Non-pigmented ciliary epithelial cell (primary cell): ENCODE measurements at regions not wholly inside any gene's neighbourhood (a gene's known extent, or its start where the extent isn't known, plus 50 kb on each side); places are given as distances from the start of the nearest gene placed in this dataset.
"Not testable (repeated sequence)": the region's sequence is repeated elsewhere in the genome, so short reads cannot be mapped to it uniquely, and the experiment has no call there.

ENCODE experiments used
- DNase-seq: peaks from one replicate; pipeline ENCODE4 v3.0.0-alpha.2; 2010; ENCODE audit warnings: low read depth

DNA sequence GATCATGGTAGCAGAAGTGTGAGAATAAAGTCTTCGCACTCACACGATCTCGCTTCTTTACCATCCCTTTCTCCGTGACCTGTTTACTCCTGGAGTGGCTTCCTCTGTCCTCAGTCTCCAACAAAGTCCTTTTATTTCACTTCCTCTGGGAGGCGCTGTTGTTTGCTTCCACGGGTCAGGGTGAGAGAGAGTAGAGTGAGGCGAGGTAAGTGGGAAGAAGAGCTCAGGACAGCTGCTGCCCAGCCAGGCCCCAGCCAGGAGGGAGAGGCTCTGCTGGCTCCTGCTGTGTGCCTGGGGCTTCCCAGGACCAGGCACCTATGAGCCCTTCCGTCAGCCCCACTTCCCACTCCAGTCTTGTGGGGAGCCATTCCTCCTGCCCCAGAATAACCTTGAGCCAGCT, 242.1 kb downstream of the FGF9 start:
- no peak for DNase-seq

DNA sequence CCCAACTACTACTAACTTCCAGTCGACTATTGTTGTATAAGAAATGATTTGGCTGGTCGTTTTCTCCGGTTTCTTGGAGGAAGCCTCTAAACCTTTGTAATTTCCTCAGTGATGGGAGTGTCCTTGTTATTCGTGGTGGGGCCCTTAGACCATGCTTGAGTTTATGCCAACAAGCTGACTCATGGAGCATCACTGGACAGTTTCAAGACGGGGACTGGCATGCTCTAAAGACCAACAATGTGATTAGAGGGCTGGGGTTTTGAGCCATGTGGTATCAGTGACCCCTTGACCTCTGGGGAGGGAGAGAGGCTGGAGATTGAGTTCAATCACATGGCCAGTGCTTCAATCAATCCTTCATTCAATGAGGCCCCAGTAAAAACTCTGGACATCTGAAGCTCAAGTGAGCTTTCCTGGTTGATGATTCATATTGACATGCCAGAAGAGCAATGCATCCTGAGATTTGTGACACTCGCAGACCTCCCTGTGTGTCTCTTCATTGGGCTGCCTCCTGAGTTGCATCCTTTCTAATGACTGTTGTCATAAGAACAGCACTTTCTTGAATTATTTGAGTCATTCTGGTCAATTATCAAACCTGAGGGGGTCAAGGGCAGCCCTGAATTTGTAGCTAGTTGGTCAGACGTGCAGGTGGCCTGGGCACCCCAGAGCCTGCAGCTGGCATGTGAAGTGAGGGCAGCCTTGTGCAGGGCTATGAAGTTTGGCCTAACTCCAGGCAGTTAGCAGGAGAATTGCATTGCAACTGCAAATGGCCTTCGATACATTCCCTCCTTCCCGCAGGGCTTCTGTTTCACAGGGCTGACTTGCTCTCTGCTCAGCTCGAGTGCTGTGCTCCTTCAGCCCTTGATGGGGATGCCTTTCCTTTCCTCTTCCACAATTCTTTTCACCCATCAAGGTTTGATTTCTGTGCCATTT, 246.5 kb downstream of the FGF9 start:
- no peak for DNase-seq

DNA sequence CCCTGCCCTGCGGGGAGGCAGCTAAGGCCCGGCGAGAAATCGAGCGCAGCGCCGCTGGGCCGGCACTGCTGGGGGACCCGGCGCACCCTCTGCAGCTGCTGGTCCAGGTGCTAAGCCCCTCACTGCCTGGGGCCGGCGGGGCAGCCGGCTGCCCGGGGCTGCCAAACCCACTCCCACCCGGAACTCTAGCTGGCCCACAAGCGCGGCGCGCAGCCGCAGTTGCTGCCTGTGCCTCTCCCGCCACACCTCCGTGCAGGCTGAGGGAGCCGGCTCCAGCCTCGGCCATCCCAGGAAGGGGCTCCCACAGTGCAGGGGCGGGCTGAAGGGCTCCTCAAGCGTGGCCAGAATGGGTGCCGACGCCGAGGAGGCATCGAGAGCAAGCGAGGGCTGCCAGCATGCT, 249.9 kb downstream of the FGF9 start:
- DNase-seq, result not testable (repeated sequence)

DNA sequence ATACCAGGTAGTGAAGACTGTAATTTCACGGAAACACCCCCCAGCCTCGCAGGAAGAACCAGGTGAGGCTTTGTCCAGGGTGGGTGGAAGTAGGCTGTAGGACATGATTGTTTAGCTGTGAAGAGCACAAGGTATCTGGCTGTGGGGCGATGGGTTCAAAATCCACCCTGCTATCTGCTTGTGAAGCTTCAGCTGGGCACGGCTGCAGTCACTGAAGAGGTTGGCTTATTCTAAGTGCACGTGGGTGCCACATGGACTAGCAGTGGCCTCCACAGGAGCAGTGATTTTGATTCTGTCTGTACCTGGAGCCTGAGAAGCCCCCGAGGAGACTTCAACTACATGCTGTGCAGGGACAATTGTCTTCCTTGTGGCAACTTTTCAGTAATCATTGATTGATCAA, 254.1 kb downstream of the FGF9 start:
- no peak for DNase-seq

DNA sequence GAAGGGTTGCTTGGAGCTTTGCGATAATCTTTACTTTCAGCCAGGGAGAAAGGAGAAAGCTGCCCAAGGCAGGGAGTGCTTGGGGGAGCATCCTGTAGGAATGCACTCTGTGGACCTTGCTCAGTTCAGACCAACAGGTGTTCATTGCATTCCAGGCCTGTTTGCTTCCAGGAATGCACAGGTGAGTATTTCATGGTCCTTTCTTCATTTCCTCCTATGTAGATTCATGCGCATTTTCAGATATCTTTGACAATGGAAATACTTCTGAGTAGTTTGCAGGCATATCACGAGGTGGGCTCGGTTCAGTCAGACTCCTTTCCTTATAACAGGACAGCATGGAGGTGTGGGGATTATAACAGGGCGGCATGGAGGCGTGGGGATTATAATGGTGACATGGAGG, 254.8 kb downstream of the FGF9 start:
- DNase-seq, result no peak

DNA sequence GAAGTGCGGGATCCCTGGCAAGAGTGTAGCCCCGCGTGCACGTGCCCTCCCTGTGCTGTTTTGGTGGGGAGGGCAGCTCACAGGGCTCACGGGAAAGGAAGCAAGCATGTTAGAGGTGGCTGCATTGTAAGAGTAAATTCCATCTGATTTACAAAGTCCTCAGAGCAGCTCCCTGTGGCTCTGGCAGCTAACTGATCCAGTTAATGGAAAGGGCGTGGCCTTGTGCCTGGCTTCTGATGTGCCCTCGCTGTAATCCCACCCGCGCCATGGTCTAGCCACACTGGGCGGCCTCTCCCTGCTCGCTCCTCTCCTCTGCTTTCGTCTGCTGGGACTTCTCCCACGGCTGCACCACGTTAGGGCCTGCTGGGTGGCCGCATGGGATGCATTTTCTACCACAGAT, 258.5 kb downstream of the FGF9 start:
- no peak for DNase-seq

DNA sequence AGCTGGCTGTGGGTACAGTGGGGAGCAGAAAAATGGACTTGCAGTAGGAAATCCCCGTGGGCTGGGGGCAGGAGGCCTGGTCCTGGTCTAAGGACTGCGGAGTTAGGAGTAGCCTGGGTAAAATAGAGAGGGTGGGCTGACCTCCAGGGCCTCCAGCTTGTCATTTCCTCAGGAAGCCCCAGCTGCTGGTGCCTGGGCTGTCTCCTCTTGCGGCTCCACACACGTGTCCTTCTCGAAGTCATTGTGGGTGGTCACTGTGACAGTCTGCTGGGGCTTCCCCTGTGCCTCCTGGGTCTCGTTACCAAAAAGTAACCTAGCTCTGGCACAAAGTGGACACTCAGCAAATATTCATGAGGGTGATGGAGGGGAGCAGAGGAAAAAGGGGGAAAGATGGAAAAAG, 259.7 kb downstream of the FGF9 start:
- DNase-seq, result no peak

DNA sequence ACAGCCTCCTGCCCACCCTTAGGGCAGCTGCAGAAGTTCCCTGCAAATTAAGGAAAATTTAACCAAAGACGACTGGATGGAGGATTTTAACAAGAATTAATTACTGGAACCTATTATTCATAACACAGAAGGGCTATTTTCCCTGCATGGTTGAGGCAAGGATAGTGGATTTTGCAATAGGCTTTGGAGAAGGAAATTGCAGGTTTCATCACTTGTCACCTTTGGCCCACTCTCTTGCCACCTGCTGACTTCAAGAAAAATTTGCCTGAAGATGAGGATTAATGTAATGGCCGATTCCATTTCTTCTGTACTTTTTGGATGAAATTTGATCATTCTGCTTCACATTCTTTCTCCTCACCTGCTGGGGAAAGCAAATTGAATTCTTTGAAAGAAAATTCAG, 261.7 kb downstream of the FGF9 start:
- no peak for DNase-seq

DNA sequence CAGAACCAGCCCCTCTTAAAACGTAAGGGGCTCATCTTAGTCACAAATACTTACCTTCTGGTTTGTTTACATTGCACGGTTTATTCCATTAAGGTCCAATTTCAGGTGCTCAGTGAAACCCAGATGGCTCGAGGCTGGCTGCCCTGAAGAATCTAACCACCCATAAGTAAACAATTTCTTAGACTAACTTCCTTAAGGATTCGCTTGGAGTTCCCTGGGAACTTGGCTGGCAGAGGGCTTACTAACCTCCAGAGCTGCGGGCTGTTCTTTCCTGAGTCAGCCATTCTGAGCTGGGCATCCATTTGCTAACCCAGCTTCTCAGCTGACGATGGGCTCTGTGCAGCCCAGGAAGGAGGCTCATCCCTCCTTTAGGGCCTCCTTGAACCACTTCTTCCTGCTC, 262.1 kb downstream of the FGF9 start:
- no peak for DNase-seq

DNA sequence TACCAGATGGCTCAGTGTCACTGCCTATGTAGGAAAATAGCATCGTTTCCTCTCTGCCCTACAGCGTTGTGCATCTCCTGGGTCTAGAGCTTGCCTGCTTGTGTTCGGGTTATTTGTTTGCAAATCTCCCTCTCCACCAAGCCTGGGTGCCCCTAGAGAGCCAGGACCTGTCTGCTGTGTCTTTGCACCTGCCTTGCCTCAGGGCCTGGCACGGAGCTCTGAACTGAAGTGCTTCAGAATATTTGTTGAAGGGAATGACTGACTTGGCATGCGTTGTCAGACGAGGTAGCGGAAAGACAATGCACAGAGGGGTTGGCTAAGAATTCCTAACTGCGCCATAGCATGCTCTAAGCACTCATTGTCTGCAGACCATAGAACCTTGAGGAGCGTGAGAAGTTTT, 263.4 kb downstream of the FGF9 start:
- no peak for DNase-seq

DNA sequence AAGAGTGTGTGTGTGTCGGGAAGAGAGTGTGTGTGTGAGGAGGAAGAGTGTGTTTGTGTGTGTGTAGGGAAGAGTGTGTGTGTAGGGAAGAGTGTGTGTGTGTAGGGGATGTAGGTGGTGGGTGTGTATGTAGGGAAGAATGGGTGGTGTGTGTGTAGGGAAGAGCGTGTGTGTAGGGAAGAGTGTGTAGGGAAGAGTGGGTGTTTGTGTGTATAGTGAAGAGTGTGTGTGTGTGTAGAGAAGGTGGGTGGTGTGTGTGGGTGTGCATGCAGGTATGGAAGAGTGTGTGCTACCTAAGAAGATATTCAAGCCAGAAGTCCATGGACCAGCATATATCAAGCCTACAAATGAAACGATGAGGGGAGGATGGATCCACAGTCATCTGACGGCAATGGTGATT, 265.8 kb downstream of the FGF9 start:
- no peak for DNase-seq

DNA sequence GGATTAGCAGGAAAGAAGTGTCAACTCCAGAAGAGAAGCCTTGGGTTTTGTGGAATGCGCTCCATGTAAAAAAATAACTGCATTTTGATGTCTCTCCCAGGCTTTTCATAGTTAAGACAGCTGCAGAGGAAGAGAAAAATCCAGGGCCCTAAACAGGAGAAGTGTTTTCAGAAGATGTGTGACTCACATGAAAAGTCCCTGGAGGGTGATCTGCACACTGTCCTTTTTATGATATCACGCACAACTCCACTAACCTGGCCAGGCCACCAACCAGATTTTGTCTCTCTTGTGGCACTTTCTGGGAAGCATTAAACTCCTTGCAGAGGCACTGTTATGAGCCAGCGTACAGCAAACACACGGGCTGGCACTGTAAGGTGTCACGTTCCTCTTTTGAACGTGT, 267.3 kb downstream of the FGF9 start:
- no peak for DNase-seq

DNA sequence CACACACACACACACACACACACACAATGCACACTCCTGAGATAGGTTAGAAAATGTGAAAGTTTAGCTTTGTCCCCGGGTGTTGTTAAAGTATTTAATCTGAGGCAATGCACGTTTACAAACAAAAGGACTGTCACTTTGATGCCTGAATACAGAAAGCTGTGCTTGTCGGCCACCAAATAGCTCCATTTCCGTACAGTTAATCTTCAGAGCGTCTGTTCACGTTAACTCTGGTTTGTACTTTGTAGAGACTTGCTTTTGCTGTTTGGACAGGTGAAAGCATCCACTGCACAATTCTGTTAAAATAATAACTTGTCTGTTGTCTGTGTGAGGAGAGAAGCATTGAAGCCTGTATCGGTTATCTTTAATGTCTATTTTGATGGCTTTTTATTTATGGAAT, 267.8 kb downstream of the FGF9 start:
- no peak for DNase-seq

DNA sequence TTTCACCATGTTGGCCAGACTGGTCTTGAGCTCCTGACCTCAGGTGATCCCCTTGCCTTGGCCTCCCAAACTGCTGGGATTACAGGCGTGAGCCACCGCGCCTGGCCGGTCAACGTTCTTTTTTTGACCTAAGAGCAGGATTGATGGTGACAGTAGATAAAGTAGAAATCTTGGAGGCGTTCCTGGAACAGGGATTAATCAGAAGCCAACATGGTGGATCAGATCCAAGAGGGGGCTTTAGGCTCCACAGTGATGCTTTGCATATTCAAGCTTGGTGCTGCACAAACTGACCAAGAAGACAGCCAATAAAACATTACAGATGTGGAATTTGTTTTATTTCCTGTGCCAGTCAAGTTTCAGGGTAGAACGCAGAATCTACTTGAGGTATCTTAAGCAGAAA, 271.2 kb downstream of the FGF9 start:
- DNase-seq, result no peak

DNA sequence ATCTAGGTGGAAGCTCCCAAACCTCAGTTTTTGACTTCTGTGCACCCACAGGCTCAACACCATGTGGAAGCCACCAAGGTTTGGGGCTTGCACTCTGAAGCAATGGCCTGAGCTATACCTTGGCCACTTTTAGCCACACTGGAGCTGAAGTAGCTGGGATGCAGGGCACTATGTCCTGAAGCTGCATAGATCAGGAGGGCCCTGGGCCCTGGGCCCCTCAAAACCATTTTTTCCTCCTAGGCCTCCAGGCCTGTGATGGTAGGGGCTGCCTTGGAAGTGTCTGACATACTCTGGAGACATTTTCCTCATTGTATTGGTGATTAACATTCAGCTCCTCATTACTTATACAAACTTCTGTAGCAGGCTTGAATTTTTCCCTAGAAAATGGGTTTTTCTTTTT, 273.7 kb downstream of the FGF9 start:
- DNase-seq, result no peak

DNA sequence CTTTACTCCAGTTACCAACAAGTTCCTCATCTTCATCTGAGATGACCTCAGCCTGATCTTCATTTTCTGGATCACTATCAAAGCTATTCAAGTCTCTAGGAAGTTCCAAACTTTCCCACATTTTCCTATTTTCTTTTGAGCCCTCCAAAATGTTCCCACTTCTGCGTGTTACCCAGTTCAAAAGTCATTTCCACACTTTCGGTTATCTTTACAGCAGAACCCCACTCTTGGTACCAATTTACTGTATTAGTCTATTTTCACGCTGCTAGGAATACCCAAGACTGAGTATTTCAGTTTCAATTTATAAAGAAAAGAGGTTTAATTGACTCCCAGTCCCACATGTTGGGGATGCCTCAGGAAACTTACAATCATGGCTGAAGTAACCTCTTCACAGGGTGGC, 274.3 kb downstream of the FGF9 start:
- DNase-seq, result no peak

DNA sequence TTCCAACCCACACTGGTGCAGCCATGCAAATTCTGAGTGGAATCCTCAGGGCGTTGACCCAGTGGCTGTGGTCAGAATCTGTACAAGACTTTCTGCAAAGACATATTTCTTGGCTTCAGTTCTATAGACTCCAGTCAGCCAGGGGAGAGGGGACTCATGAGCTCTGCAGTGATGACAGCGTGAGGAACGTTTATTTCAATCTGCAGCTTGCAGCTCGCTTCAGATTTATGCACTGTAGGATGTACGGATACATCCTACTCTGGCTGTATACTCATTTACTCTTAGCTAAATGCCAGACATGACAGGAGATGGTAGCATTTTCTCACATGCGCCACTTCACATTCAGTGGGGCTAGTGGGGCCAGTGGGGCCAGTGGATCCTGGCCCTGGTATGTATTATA, 276.1 kb downstream of the FGF9 start:
- DNase-seq, result no peak

DNA sequence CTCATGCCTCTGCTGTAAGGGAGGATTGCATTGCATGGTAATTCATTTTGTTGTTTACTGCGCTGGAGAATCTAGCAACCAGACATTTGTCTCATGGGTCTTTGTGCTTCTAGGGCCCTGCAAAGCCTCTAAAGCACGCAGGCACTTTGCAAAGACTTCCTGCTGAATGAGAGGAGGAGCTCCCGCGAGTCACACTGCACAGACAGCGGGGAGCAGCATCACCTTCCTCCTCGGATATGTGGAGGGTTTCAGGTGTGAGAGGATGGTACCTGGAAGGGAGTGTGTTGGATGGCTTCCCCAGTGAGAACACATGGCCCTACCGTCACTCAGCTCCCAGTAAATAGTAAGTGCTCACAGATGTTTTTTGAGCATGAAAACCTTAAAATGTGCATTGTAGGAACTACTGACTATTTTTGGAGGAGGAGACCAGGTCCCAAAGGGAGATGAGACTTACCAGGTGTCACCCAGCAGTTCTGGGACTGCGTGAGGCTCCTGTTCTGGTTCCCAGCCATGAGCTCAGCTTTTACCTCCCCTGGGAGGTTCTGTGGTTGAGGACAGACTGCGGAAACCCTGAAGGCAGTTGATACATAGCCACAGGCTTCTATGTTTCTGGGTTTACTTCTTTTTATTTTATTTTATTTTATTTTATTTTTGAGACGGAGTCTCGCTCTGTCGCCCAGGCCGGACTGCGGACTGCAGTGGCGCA, 278.0 kb downstream of the FGF9 start:
- DNase-seq, result no peak

DNA sequence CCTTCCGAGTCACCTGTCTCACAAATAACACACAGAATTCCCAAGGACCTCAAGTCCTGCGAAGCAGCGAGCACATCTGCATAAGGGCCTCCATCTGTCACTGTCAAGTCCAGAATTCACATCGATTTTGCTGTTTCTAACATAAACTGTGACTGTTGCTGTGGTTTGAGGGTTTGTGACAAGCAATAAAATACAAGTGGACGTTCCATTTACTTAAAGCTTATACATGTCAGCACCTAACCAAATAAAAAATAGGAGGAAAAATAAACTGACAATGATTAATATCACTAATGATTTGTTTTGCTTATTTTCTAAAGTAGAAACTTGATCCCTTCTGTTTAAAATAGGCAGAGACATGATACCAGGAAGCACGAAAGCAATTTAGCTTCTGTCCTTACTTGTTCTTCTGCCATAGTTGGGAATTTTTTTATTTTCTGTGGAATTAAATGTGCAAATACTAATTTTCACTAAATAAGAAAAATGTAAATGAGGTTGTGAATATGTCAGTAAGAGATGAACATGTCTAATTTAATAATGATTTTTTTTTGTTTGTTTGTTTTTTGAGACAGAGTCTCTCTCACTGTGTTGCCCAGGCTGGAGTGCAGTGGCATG, 279.1 kb downstream of the FGF9 start:
- no peak for DNase-seq

DNA sequence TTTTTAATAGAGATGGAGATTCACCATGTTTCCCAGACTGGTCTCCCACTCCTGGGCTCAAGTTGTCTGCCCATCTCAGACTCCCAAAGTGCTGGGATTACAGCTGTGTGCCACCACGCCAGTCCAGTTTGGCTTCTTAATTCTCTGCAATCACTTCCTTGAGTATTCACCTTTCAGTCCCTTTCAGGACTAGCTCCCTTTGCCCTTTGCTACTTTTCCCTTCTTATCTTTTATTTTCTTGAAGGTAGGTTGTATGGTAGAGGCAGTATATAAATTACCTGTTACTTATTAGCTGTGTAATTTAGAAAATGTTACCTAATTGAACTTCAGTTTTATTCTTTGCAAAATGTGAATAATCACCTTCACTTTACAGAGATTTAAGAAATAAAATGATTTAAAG, 285.8 kb downstream of the FGF9 start:
- DNase-seq, result no peak

DNA sequence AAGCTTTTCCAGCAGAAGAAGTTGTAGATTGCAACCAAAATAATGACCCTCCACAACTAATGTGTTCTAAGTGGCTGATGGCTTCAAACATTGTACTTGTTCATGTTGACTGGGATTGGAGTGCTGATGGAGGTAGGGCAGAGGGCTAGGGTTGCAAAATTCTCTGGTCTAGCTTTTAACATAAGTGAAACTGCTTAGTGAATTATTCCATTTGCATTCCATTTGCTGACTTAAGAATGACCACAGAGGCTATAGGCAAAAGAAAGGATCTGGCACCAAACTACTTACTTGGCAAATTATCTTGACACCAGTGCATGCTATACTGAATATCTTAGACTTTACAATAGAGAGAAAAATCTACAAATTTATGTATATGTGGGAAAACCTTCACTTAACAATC, 287.0 kb downstream of the FGF9 start:
- no peak for DNase-seq

DNA sequence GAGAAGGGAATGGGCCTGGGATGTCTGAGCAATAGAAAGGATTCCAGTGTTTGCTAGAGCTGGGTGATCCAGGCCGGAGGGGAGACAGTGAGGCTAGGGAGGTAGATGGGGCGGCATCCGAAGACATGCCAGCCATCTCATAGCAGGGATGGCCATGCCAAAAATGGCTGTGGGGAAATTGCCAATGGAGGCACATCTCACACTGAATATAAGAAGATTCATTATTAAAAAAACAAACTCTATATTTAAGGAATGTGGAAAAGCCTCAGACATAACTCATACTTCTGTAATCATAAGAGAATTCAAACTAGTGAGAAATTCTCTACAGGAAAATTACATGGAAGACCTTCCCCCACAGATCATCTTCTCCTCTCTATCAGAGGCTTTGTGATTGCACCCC, 289.2 kb downstream of the FGF9 start:
- no peak for DNase-seq

DNA sequence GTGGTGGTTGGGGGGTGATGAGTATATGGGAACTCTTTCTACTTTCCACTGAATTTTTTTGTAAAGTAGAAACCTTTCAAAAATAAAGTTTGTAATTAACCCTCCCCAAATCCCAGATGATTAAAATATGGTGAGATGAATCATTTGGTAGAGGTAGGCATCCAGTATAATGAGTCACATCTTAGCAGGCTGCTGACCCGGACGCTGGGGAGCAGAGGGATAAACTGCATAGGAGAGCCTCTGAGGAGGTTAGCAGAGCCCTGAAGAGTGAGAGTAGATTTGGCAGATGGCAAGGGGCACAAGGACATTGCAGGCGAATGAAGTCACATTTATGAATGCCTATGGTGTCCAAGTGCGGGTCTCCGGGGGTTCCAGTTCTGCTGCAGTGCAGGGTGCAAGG, 293.8 kb downstream of the FGF9 start:
- DNase-seq, result no peak
